Stimulated activated CD4-positive, alpha-beta T cell treated with anti-CD3 and anti-CD28 coated beads, Interleukin-15, amount 100 ng/mL, for 24 hours (primary cell): ENCODE measurements at regions not wholly inside any gene's neighbourhood (a gene's known extent, or its start where the extent isn't known, plus 50 kb on each side); places are given as distances from the start of the nearest gene placed in this dataset.
A peak's percentile ranks its signal among the peaks of the same experiment; 100 is the strongest.
"Not testable (repeated sequence)": the region's sequence is repeated elsewhere in the genome, so short reads cannot be mapped to it uniquely, and the experiment has no call there.

Source experiments
- DNase-seq: peaks from one replicate; pipeline ENCODE4 v3.0.0-alpha.2; 2020

DNA sequence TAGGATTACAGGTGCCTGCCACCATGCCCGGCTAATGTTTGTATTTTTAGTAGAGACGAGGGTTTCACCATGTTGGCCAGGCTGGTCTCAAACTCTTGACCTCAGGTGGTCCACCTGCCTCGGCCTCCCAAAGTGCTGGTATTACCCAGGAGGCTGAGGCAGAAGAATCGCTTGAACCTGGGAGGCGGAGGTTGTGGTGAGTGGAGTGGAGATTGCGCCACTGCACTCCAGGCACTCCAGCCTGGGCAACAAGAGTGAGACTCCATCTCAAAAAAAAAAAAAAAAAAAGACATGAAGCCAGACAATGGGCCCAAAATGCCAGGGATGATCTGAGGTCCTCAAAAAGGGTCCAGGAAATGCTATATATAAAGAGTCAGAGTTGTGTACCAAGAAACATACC is 392.9 kb downstream of the SEC14L1 start:
- not testable (repeated sequence) for DNase-seq

DNA sequence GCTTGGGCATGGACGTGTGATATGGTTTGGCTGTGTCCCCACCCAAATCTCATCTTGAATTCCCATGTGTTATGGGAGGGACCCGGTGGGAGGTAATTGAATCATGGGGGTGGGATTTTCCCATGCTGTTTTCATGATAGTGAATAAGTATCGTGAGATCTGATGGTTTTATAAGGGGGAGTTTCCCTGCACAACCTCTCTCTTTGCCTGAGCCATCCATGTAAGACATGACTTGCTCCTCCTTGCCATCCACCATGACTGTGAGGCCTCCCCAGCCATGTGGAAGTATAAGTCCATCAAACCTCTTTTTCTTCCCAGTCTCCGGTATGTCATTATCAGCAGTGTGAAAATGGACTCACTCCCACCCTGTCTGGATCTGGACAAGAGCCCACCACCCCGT is 393.4 kb downstream of the SEC14L1 start:
- no peak for DNase-seq

DNA sequence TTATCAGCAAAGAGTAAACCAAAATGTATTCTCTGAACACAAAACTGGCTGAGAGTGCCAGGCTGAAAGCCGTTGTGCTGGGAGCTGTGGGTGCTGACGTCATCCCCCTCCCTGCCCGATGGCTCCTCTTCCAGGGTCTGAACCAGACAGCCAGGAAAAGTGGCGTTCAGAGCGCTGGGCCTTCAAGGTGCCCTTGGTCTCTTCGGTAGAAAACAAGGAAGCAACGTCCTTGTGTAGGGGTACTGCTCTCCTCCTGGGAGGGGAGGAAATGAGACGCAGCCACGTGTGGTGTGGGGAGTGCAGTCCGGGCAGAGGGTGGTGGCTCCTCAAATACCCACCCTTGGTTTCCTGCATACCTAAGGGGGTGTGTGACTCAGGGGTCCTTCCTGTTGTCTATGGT is 394.7 kb downstream of the SEC14L1 start:
- DNase-seq = no peak

DNA sequence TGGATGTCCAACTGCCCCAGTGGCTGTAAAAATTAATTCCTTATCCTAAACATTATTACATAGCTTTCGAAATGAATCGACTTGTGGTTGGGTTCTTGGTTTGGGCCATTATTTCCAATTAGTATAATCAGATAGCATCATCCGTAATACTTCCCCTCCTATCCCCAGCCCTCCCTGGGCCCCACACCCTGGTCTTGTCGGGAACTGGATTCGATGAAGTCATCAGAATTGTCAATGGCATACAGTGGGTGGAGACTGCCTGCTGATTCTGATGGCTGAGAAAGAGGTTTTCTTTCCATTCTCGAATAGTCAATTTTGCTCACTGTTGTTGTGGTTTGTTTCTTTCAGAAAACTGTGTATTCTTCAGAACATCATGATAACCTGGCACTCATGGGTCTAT is 395.1 kb downstream of the SEC14L1 start:
- no peak for DNase-seq

DNA sequence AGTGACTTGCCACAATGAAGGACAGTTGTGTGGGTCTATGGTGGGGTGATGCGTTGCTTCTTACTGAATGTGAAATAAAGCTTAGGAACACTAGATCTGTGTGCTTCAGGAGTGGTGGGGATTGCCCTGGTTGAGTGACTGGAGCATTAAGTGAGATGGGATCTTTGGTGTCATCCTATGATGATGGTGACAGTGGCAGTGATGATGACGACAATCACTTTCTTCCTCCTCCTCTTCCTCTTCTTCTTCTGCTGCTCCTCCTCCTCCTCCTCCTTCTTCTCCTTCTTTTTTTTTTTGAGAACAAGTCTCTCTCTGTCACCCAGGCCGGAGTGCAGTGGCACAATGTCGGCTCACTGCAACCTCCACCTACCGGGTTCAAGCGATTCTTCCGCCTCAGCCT is 396.8 kb downstream of the SEC14L1 start:
- DNase-seq = no peak

DNA sequence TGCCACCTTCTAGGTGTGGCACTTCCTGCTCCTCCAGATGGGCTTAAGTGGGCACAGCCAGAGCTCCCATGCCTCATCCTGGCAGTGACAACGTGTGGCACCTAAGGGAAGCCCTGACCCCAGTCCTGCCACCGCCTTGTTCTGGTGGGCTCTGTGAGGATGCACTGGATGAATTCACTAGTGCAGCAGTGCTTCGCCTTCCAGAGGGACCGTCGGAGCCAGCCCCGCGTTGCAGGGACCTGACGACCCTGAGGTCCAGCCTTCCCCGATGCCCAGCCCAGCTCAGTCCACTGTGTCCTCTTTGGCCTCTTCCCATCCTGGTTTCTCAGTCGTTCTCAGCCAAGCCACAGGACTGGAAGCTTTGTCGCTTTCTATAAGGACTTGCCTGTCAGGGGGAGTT is 399.8 kb downstream of the SEC14L1 start:
- no peak for DNase-seq

DNA sequence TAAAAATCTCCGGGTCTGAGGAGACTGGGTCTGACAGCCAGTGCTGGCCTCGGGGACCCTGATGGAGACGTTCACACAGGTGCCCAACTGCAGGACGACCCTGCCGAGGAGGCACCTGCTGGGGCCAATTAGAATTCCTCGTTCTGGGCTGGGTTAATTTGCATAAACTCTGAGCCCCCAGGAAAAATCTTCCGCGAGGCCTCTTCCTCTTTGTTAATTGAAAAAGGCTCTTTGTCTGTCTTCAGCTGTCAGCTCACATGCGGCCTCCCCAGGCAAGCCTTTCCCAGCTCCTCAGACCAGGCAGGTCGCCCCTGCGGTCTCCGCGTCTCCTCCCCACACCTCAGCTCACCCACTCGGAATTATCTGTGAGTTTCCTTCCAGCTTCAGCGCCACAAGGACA is 400.2 kb downstream of the SEC14L1 start:
- DNase-seq = no peak

DNA sequence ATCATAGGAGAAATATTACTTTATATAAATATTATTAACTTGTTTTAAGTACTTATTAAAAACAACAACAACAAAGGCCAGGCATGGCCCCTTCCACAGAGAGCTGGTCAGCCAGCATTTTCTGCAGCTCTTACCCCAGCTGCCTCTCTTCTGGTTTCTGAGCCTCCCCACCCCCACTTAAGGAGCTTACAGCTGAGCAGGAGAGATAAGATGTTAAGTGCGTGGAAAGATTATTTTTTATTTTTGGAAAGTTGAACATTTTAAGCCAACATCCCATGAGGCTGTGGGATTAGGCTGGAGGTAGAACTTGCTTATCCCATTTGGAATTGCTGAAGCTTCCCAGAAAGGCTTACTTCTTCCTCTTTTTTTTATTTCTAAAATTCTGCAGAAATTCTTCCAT is 401.2 kb downstream of the SEC14L1 start:
- DNase-seq = no peak

DNA sequence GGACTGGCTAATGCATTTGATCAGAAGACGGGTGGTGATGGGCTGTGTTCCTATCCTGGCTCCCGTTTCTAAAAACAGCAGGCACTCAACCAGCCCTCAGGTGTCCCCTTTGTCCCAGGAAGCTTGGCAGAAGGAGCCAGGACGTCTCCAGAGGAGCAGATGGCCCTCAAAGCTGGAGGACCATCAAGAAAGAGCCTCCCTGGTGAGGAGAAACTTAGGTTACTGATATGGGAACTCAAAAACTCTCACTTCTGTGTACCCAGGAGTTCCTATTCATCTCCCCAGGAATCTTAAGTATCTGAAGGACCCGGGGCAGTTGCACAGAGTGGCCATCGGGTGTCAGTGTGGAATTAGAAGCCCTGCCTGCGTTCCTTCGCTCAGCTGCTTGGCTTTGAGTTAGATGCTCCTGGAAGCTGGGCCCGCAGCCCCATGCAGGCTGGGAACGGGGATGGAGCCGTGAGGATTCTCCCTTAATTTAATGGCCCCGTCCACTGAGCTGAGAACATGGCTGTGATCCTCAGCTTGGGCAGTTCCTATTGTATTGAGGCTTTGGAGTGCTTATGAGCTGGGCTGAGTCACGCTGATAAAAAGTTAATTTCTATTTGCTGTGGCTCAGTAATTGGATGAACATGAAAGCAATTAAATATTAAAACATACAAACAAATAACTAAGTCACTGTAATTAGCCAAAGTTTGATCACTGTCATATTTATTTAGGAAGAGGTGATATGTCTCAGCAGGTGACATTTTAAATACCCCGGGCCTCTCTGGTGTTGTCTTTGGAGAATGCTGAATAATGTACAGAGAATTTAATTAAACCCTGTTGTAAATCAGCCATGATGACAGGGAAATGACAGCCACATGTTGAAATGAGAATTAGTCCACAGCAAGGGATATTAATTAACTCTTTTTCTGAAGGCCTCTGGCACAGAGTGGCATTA is 402.1 kb downstream of the SEC14L1 start:
- DNase-seq = peak; percentile 75

DNA sequence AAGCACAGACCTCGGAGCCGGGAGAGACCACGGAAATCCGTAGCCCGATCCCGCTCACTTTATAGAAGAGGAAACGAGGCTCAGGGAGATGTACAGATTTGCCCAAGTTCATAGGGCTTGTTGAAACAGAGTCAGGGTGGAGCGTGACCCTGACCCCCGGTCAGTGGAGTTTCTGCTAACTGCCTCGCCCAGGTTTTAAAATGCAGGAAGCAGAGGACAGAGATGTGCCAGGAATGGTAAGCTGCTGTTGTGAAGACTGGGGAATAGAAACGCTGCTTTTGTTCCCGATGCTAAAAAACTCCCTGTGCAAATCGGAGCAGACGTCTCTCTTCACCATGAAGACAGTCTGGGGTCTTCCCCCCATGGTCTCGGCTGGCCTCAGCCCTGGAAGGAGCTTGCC is 403.0 kb downstream of the SEC14L1 start:
- no peak for DNase-seq

DNA sequence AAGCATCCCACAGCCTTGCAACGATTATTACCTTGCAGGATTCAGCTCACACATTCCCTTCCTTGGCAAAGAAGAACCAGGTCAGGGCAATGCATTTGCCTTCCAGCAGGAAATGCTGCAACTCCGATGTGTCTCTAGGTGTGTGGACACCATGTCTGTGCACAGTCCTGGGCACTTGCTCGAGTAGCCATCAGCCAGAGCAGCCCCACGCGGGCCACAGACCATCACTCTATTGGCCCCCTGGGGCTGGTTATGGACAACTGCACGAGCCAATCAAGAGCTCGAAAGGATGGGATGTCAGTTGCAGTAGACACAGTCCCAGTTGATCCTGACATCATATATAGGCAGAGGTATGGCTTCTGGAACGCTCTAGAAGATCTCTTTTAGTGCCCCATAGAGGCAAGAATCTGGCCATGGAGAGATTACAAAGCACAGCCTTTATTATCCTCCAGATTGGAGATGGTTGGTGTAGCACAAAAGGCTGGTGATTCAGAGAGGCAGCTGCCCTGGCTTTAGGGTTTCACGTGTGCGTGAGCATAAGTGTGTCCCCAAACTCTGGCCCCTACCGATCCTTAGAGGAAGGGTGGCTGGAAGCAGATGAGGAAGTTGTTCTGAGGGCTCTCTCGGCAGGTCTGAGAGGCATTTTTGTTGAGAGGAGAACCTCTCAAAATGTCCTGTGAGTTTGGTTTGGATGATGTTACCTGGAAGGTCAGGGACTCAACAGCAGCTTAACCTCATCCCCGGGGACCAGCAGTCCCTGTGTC is 403.8 kb downstream of the SEC14L1 start:
- DNase-seq = no peak

DNA sequence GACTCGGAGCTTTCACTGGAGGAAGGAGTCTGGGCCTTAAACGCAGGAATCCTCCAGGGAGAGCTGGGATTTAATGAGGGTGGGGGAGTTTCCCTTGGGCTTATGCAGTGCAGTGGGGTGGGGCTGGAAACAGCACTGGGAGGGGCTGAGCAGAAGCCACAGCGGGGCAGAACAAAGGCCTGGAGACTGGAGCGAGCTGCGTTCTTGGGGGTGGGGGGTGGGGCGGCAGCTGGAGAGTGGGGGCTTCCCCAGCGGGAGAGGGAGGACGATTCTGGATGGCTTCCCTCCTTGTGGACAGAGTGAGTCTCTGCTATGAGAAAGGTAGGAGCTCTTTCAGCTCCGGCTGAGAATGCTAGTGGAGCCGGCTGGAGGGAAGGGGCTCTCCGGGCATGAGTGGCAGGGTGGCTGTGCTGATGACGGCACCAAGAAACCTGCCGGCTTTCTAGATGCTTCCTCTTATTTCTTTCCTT is 406.0 kb downstream of the SEC14L1 start:
- no peak for DNase-seq

DNA sequence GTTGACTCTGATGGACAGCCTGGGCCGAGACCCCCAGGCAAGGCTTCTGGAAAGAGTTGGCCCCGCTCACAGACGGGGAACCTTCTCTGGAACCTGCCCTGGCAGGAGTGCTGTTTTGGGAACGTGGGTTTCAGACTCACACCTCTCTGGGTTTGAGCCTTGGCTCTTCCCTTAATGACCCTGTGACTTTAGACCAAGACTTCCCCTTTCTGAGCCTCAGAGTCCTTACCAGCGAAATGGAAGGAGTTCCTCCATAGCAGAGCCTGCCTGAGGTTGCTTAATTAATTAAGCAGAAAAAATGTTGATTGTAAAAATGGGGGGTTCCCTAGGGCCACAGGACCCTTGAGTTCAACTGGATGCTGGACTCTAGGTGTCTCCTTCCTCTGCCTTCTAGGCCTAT is 408.2 kb downstream of the SEC14L1 start:
- DNase-seq = no peak

DNA sequence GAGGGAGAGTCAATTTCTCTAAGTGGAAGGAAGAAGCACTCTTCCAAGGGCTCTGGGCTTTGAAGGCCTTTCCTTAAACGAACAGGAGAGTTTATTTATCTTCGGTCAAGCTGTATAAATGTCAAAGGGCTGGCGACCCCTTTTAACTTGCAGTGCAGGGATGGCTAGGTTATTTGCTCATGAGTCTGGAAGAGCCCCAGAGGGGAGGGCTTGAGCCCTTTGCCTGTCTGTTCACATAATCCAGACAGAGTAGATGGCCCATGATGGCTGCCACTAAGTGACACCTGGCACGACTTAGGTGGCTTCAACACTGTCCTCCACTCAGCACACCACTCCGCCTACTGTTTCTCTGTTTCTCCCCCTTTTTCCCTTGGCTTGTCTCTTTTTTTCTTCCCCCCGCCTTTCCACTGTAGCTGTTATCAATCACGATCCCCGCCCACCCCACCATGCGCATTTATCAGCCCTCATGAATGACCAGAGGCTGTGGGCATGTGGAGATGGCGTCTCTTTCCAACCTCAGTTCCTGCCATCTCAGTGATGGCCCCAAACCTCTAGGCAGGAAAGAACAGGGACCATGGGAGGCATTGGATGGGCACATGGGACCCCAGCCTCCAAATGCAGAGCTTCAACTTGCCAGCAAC is 408.7 kb upstream of the TNRC6C start:
- no peak for DNase-seq

DNA sequence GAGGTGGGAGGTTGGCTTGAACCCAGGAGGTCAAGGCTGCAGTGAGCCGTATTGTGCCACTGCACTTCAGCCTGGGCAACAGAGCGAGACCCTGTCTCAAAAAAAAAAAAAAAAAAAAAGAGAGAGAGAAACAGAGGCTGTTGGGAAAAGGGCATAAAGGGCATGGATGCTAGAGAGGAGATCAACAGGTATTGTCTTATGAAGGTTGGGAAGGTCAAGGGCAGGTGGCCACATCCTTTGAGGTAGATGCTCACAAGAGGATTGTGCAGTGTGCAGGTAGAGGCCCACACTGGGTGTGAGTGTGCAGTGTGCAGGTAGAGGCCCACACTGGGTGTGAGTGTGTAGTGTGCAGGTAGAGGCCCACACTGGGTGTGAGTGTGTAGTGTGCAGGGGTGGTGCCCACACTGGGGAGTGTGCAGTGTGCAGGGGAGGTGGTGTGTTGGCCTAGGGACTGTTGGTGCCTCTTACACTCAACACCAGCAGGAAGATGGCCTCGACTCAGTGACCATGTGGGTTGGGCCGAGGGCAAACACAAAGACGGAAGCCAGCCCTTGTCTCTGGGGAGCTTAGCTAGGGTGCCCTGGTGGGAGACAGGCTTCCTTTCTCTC is 404.9 kb upstream of the TNRC6C start:
- no peak for DNase-seq

DNA sequence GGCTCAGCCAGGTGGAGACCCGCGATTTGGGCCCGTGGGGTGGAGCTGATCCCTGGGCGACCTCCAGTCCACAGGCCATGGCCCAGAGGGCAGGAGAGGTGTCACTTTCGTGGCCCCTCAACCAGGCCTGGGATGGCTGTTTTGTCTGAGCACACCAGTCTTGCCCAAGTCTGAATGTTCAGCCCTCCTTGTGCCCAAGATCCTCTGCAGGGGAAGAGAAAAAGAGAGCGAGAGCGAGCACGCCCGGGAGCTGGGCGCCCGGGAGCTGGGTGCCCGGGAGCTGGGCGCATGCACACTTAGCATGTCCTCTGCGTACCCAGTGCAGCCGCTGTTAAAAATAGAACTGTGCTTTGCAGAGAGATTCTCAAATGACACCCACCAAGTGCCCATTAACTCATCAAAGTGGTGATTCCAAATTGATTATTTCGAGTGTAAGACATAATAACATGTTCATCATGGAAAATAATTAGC is 403.3 kb upstream of the TNRC6C start:
- DNase-seq = no peak

DNA sequence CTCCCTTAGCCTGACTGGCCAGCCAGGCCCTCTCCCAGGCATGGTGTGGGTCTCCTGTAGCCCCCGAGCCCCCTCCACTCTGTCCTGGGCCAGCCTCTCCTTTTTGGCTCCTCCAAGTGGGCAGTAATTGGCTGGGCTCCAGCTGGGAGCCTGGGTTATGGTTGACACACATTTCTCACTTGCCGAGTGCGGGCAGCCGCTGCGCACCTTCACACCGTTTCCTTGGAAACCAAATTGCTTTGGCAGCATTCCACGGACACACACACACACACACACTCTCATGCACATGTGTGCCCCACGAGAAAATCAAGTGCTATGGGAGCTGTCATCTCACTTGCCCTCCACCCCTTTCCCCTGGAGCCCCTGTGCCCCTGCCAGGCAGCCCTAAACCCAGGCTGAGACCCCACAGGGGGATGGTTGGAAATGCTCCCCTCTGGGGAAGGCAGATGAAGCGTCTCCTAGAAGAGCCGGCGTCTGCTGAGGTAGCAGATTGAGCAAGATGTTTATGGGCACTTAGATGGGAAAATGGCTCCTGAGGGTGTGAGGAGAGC is 402.7 kb upstream of the TNRC6C start:
- DNase-seq = no peak

DNA sequence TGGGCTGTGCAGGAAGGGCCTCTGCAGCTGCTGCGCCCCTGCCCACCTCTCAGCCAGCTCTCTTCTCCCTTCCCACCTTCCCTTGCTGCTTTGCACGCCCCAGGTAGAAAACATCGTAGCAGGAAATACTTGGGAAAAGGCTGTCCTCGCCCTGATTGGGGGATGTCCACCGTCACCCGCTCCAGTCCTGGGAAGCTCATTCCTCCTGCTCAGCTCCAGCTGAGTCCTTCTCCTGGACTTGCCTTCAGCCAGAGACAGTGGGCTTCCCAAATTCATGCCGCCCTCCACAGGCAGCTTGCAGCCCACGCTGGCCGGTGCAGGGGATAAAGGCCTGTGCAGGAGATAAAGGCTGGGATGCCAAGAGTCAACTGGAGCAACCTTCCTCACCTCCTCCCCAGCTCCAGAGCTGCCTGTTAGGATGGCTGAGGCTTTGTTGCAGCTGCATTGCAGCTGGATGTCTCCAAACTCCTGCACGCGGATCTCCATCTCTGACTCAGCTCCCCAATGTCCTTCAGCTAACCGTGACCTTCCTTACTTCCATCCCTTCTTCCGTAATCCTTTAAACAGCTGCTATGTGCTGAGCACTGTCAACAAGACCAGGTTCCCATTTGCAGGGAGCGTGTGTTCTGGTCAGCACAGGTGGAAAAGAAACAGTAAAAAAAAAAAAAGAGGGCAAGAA is 402.0 kb upstream of the TNRC6C start:
- no peak for DNase-seq

DNA sequence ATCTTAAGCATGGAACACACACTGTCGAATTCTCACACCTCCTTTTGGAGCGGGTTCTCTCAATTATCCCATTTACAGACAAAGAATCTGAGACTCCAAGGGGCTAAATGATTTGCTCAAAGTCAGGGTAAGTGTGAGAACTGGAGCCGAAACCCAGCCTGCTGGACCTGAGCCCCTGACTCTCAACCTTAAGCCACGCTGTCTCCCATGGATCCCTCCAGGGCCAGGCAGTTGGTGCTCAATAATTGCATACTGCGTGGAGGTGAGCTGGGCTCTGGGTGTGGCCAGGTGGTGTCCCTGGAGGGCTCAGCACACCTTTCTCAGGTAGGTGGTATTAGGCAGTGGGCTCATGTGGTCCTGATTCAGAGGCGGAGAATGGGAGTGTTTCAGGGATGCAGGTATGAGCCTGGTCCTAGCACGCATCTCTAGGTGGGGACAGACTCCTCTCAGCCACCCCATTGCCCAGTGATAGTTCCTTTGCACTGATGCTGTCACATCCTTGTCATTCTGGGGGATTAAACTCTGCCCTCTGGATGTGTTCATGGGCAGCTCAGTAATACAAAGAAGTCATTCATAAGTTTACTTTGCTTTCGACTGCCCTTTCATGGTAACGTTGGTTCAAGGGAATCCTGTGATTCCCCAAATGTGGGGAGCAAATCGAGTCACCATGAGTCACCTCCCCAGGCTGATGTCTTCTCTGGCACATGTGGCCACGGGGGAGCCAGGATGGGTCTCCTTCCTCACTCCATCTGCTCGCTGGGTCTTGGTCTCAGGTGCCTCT is 399.5 kb upstream of the TNRC6C start:
- DNase-seq = no peak

DNA sequence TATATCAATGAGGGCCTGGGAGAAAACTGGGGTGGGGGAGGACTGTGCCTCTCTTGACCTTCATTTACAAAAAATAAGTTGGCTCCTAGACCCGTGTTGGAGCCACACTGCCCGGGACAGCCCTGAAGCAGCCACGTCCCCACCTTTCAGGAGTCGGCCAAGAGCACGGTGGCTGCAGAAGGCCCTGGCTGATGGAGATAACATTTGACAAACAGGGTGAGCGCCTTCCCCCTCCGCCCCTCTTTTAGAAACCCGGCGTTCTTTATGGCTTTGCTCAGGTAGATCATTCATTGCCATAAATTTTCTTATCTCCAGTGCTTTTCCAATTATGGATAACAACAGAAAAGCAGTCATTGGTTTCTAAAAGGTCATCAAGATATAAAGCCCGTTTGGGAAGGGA is 398.1 kb upstream of the TNRC6C start:
- no peak for DNase-seq

DNA sequence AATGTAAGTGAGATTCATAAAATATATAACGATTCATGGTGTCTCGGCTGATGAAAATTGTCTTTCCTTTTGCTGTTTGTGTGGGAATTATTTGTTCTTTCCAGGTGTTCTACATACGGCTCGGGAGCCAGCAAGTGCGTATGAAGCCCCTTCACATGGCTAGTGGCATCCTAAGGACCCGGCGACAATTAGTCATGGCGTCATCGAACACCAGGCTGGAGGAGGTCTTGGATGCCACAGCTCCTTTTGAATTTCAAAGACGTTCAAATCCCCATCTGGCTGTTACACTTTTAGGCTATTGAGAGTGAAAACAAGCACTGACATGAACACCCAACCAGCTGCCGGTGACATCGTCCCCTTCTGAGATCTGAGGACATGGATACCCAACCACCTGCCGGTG is 397.7 kb upstream of the TNRC6C start:
- DNase-seq = no peak
